Neutrophil (primary cell): ENCODE measurements at regions not wholly inside any gene's neighbourhood (a gene's known extent, or its start where the extent isn't known, plus 50 kb on each side); places are given as distances from the start of the nearest gene placed in this dataset.

Experiments
- H3K27ac ChIP-seq: fragments of 200-600 bp; sonication (generic); 2 replicates; pipeline ENCODE4 v1.5.1; 2016; ENCODE audit warnings: mild to moderate bottlenecking, moderate library complexity
- H3K27me3 ChIP-seq: fragments of 200-600 bp; sonication (generic); 2 replicates; pipeline ENCODE4 v1.6.0; 2016; ENCODE audit warnings: mild to moderate bottlenecking
- H3K36me3 ChIP-seq: fragments of 200-600 bp; sonication (generic); 2 replicates; pipeline ENCODE4 v1.5.1; 2017
- H3K4me1 ChIP-seq, 2 experiments: fragments of 200-600 bp in 1 of 2; sonication (generic) in 1 of 2; 1 replicate in 1 of 2; 2 replicates in 1 of 2; pipeline versions ENCODE4 v1.5.1 to v1.6.1; 2013 to 2016; ENCODE audit warnings: low read depth in 1 of 2, low read length in 1 of 2, mild to moderate bottlenecking in 1 of 2, moderate library complexity in 1 of 2; ENCODE audit not compliant: control insufficient read depth in 1 of 2, insufficient read depth in 1 of 2
- H3K4me3 ChIP-seq, 2 experiments: fragments of 200-600 bp in 1 of 2; sonication (generic) in 1 of 2; 1 replicate in 1 of 2; 2 replicates in 1 of 2; pipeline ENCODE4 v1.5.1; 2013 to 2016; ENCODE audit warnings: low read depth in 1 of 2, low read length in 1 of 2, mild to moderate bottlenecking in 1 of 2, moderate library complexity in 1 of 2
- H3K9me3 ChIP-seq: fragments of 200-600 bp; sonication (generic); 2 replicates; pipeline ENCODE4 v1.5.1; 2016
- CTCF ChIP-seq: fragments of 200-600 bp; sonication (generic); IDR thresholded peaks from 2 replicates; pipeline ENCODE4 v1.5.1; 2016; ENCODE audit warnings: antibody characterized with exemption

- TF ChIP-seq CTCF, result no peak
- H3K9me3 ChIP-seq, result no peaks in the 10 kb centered on the region
- no peaks in the 10 kb centered on the region for H3K36me3 ChIP-seq
- H3K4me3 ChIP-seq, result no peak overlapping the region
- H3K27ac ChIP-seq, result no peak overlapping the region
- H3K4me1 ChIP-seq, result no peaks in the 10 kb centered on the region
- no peaks in the 10 kb centered on the region for H3K27me3 ChIP-seq
These were observed 78.4 kb downstream of the ADAMTS15 start for GRCh38 chr11:130526846-130527245.

GRCh38 chr11:130527636-130528297 is 79.3 kb downstream of the ADAMTS15 start:
- no peaks in the 10 kb centered on the region for H3K27me3 ChIP-seq
- no peak for TF ChIP-seq CTCF
- H3K4me3 ChIP-seq, result no peak overlapping the region
- H3K36me3 ChIP-seq, result no peaks in the 10 kb centered on the region
- H3K27ac ChIP-seq, result no peak overlapping the region
- H3K9me3 ChIP-seq, result no peaks in the 10 kb centered on the region
- H3K4me1 ChIP-seq, result no peaks in the 10 kb centered on the region

- Histone ChIP-seq H3K4me1 (no peaks in the 10 kb centered on the region), H3K27ac (no peak overlapping the region), H3K27me3 (no peaks in the 10 kb centered on the region), H3K9me3 (no peaks in the 10 kb centered on the region), H3K36me3 (no peaks in the 10 kb centered on the region), H3K4me3 (no peak overlapping the region)
- TF ChIP-seq CTCF, result no peak
These were observed 80.1 kb downstream of the ADAMTS15 start for GRCh38 chr11:130528298-130529261.

- Histone ChIP-seq H3K36me3 (no peaks in the 10 kb centered on the region), H3K9me3 (no peaks in the 10 kb centered on the region), H3K27me3 (no peaks in the 10 kb centered on the region), H3K27ac (no peak overlapping the region), H3K4me1 (no peaks in the 10 kb centered on the region), H3K4me3 (no peak overlapping the region)
- no peak for TF ChIP-seq CTCF
These were observed 80.9 kb downstream of the ADAMTS15 start for GRCh38 chr11:130529366-130529765.

GRCh38 chr11:130531061-130531460 is 82.6 kb downstream of the ADAMTS15 start:
- Histone ChIP-seq H3K27ac (no peak overlapping the region), H3K4me3 (no peak overlapping the region), H3K9me3 (no peaks in the 10 kb centered on the region), H3K36me3 (no peaks in the 10 kb centered on the region), H3K27me3 (no peaks in the 10 kb centered on the region), H3K4me1 (no peaks in the 10 kb centered on the region)
- TF ChIP-seq CTCF, result no peak
